ENCODE measurements at regions not wholly inside any gene's neighbourhood (a gene's known extent, or its start where the extent isn't known, plus 50 kb on each side); places are given as distances from the start of the nearest gene placed in this dataset.

DNA sequence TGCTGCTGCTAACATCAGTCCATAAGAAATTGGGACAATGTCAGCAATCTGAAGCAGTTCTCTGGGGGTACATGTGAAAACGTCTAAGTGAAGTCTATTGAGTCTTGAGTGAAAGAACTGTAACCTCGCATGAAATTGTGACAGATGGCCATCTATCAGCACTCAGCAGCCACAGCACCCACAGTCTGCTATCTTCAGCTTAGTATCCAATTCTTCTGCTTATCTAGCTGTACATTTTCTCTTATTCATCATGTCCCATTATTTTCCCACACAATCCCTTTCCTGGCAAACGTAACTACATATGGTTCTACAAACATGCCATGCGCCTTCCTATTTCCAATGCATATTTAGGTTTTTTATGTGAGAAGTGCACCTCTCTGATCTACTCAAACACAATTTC lies 629.7 kb downstream of the NTRK3 start:
- Histone ChIP-seq H4K20me1 (ENCODE audit: insufficient read depth) (no peaks in the 10 kb centered on the region), H3F3A (ENCODE audit: insufficient read depth, low read length, poor library complexity, severe bottlenecking) (no peaks in the 10 kb centered on the region), H3K4me2 (ENCODE audit: low read length) (no peak overlapping the region), H3K79me2 (replicated peaks; ENCODE audit: insufficient read depth, low read length) (no peaks in the 10 kb centered on the region), H3K27ac (ENCODE audit: low read length) (no peak overlapping the region), H3K36me3 (ENCODE audit: insufficient read depth, low read length) (no peaks in the 10 kb centered on the region), H3K9me3 (ENCODE audit: low read length) (no peaks in the 10 kb centered on the region), H3K4me3 (ENCODE audit: low read length) (no peak overlapping the region), H3K9me2 (ENCODE audit: insufficient read depth, low read length) (no peaks in the 10 kb centered on the region), H2AFZ (ENCODE audit: low read depth, low read length) (no peak overlapping the region), H3K9ac (ENCODE audit: low read length) (no peak overlapping the region), H3K27me3 (ENCODE audit: insufficient read depth, low read depth, low read length) (no peaks in the 10 kb centered on the region)
- TF ChIP-seq TAF1 (IDR thresholded peaks at IDR 0.05; ENCODE audit: low read depth) (no peak), SMC3 (conservative IDR thresholded peaks at IDR 0.05; ENCODE audit: poor library complexity) (no peak), EZH2 (IDR thresholded peaks at IDR 0.05; ENCODE audit: borderline replicate concordance, insufficient read depth, low read length, poor library complexity, severe bottlenecking) (no peak), MXI1 (conservative IDR thresholded peaks at IDR 0.05; ENCODE audit: poor library complexity, severe bottlenecking) (no peak), POLR2AphosphoS5 (IDR thresholded peaks at IDR 0.05) (no peak), EP300 (conservative IDR thresholded peaks at IDR 0.05; ENCODE audit: poor library complexity, severe bottlenecking) (no peak), RAD21 (conservative IDR thresholded peaks at IDR 0.05) (no peak)
- TF ChIP-seq, protein P1, sequence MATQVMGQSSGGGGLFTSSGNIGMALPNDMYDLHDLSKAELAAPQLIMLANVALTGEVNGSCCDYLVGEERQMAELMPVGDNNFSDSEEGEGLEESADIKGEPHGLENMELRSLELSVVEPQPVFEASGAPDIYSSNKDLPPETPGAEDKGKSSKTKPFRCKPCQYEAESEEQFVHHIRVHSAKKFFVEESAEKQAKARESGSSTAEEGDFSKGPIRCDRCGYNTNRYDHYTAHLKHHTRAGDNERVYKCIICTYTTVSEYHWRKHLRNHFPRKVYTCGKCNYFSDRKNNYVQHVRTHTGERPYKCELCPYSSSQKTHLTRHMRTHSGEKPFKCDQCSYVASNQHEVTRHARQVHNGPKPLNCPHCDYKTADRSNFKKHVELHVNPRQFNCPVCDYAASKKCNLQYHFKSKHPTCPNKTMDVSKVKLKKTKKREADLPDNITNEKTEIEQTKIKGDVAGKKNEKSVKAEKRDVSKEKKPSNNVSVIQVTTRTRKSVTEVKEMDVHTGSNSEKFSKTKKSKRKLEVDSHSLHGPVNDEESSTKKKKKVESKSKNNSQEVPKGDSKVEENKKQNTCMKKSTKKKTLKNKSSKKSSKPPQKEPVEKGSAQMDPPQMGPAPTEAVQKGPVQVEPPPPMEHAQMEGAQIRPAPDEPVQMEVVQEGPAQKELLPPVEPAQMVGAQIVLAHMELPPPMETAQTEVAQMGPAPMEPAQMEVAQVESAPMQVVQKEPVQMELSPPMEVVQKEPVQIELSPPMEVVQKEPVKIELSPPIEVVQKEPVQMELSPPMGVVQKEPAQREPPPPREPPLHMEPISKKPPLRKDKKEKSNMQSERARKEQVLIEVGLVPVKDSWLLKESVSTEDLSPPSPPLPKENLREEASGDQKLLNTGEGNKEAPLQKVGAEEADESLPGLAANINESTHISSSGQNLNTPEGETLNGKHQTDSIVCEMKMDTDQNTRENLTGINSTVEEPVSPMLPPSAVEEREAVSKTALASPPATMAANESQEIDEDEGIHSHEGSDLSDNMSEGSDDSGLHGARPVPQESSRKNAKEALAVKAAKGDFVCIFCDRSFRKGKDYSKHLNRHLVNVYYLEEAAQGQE (IDR thresholded peaks at IDR 0.05; ENCODE audit: borderline replicate concordance): no peak
- TF ChIP-seq, protein P2, sequence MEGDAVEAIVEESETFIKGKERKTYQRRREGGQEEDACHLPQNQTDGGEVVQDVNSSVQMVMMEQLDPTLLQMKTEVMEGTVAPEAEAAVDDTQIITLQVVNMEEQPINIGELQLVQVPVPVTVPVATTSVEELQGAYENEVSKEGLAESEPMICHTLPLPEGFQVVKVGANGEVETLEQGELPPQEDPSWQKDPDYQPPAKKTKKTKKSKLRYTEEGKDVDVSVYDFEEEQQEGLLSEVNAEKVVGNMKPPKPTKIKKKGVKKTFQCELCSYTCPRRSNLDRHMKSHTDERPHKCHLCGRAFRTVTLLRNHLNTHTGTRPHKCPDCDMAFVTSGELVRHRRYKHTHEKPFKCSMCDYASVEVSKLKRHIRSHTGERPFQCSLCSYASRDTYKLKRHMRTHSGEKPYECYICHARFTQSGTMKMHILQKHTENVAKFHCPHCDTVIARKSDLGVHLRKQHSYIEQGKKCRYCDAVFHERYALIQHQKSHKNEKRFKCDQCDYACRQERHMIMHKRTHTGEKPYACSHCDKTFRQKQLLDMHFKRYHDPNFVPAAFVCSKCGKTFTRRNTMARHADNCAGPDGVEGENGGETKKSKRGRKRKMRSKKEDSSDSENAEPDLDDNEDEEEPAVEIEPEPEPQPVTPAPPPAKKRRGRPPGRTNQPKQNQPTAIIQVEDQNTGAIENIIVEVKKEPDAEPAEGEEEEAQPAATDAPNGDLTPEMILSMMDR (IDR thresholded peaks at IDR 0.05; ENCODE audit: poor library complexity, severe bottlenecking): no peak

DNA sequence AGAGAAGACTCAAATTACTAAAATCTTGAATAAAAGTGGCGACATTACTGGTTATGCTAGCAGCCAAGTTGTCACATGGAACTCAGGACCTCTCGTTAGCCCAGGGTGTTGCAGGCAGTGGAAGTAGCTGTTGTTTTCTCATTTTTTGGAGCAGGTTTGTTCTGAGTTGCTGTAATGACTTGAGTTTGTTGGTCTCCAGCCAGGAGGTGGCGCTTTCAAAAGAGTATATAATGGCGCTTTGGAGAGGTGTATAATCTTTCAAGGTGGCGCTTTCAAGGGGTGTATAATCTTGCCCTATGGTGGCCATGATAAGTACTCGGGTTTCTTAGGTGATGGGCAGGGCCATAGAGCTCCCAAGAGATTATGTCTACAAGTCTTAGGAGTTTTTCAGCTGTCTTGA lies 632.7 kb downstream of the NTRK3 start:
- Histone ChIP-seq H4K20me1 (ENCODE audit: insufficient read depth) (no peaks in the 10 kb centered on the region), H3K4me3 (ENCODE audit: low read length) (no peak overlapping the region), H3K79me2 (replicated peaks; ENCODE audit: insufficient read depth, low read length) (no peaks in the 10 kb centered on the region), H3F3A (ENCODE audit: insufficient read depth, low read length, poor library complexity, severe bottlenecking) (no peaks in the 10 kb centered on the region), H3K4me2 (ENCODE audit: low read length) (no peak overlapping the region), H3K9me2 (ENCODE audit: insufficient read depth, low read length) (no peaks in the 10 kb centered on the region), H3K27me3 (ENCODE audit: insufficient read depth, low read depth, low read length) (no peaks in the 10 kb centered on the region), H3K27ac (ENCODE audit: low read length) (no peak overlapping the region), H3K36me3 (ENCODE audit: insufficient read depth, low read length) (no peaks in the 10 kb centered on the region), H2AFZ (ENCODE audit: low read depth, low read length) (no peak overlapping the region), H3K9ac (ENCODE audit: low read length) (no peak overlapping the region), H3K9me3 (ENCODE audit: low read length) (no peaks in the 10 kb centered on the region)
- TF ChIP-seq POLR2AphosphoS5 (IDR thresholded peaks at IDR 0.05): no peak

DNA sequence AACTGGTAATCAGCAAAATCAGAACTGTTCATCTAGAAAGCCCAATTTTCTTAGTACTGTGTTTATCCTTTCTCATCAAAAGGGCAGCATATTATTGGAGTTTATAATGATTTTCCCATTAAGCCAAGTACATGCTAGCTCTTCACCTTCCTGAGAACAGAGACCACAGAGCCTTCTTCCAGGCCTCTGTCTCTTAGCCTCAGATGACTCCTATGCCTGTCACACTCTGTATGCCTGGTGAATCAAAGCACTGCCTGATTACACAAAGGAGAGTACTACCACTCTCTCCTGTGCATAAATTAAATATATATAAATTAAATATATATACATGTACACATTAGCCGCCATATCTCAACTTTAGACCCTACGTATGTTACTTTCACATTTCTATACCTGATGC lies 636.1 kb downstream of the NTRK3 start:
- no peaks in the 10 kb centered on the region for H3K9me3 ChIP-seq (ENCODE audit: low read length)
- TF ChIP-seq EZH2 (IDR thresholded peaks at IDR 0.05; ENCODE audit: borderline replicate concordance, insufficient read depth, low read length, poor library complexity, severe bottlenecking): no peak
- TF ChIP-seq RAD21 (conservative IDR thresholded peaks at IDR 0.05): no peak
- TF ChIP-seq, protein P2 (IDR thresholded peaks at IDR 0.05; ENCODE audit: poor library complexity, severe bottlenecking): no peak
- TF ChIP-seq POLR2AphosphoS5 (IDR thresholded peaks at IDR 0.05): no peak
- TF ChIP-seq MXI1 (conservative IDR thresholded peaks at IDR 0.05; ENCODE audit: poor library complexity, severe bottlenecking): no peak
- no peak for TF ChIP-seq EP300 (conservative IDR thresholded peaks at IDR 0.05; ENCODE audit: poor library complexity, severe bottlenecking)
- TF ChIP-seq TAF1 (IDR thresholded peaks at IDR 0.05; ENCODE audit: low read depth): no peak
- TF ChIP-seq, protein P1 (IDR thresholded peaks at IDR 0.05; ENCODE audit: borderline replicate concordance): no peak
- TF ChIP-seq SMC3 (conservative IDR thresholded peaks at IDR 0.05; ENCODE audit: poor library complexity): no peak
- H3K4me3 ChIP-seq (ENCODE audit: low read length): no peak overlapping the region
- H3K27ac ChIP-seq (ENCODE audit: low read length): no peak overlapping the region
- no peak overlapping the region for H3K9ac ChIP-seq (ENCODE audit: low read length)
- no peaks in the 10 kb centered on the region for H3K27me3 ChIP-seq (ENCODE audit: insufficient read depth, low read depth, low read length)
- no peaks in the 10 kb centered on the region for H3F3A ChIP-seq (ENCODE audit: insufficient read depth, low read length, poor library complexity, severe bottlenecking)
- H4K20me1 ChIP-seq (ENCODE audit: insufficient read depth): no peaks in the 10 kb centered on the region
- no peak overlapping the region for H3K4me2 ChIP-seq (ENCODE audit: low read length)
- H3K9me2 ChIP-seq (ENCODE audit: insufficient read depth, low read length): no peaks in the 10 kb centered on the region
- H3K36me3 ChIP-seq (ENCODE audit: insufficient read depth, low read length): no peaks in the 10 kb centered on the region
- no peak overlapping the region for H2AFZ ChIP-seq (ENCODE audit: low read depth, low read length)
- H3K79me2 ChIP-seq (replicated peaks; ENCODE audit: insufficient read depth, low read length): no peaks in the 10 kb centered on the region

Measured in neural cell (in vitro differentiated cells).